ENCODE measurements at regions not wholly inside any gene's neighbourhood (a gene's known extent, or its start where the extent isn't known, plus 50 kb on each side); places are given as distances from the start of the nearest gene placed in this dataset.

GRCh38 chr4:29852537-29852936 lies 867.6 kb upstream of the PCDH7 start:
- TF ChIP-seq CTCF (conservative IDR thresholded peaks at IDR 0.05) (no peak), EZH2 (IDR thresholded peaks at IDR 0.05; ENCODE audit: low read depth) (no peak)
